Left cardiac atrium (tissue), 4 donors: ENCODE measurements at regions not wholly inside any gene's neighbourhood (a gene's known extent, or its start where the extent isn't known, plus 50 kb on each side); places are given as distances from the start of the nearest gene placed in this dataset.

Experiments used
- ATAC-seq, 2 donors: fragments of 200-7000 bp; cut with Tn5 transposase; one replicate each; pipeline ENCODE4 v1.9.1; 2020; ENCODE audit warnings: mild to moderate bottlenecking in 2 of 2, moderate library complexity in 2 of 2
- DNase-seq: peaks from one replicate; pipeline ENCODE4 v3.0.0-alpha.2; 2020
- intact Hi-C, 2 donors: fragments of 100-400 bp; cut with DNase I; formaldehyde crosslinking; loops; one replicate each; pipeline versions ENCODE4 v1.14.1 to v1.15.1; 2022 to 2023
- donor health status: DM: no; HTN: yes; CAD: no.
- donor health status: DM: no; HTN: yes; CAD: no; lungs with severe emphysema.
- donor health status: DM: yes; HTN: yes; CAD: no.
- donor health status: Dilated cardiomyopathy.

- no peak for DNase-seq
- no peak for ATAC-seq
- intact Hi-C loops, result no loop called here
Measured at GRCh38 chr11:88406876-88407275, 69.3 kb upstream of the CTSC start.

GRCh38 chr11:88405853-88406252, 68.3 kb upstream of the CTSC start:
- DNase-seq (no peak), ATAC-seq (no peak)
- intact Hi-C loops, result no loop called here

GRCh38 chr11:88404932-88405710, 67.6 kb upstream of the CTSC start:
- intact Hi-C loops, result no loop called here
- no peak for DNase-seq
- no peak for ATAC-seq

GRCh38 chr11:88404391-88404790, 66.9 kb upstream of the CTSC start:
- ATAC-seq (no peak), DNase-seq (no peak)

GRCh38 chr11:88402784-88403183, 65.2 kb upstream of the CTSC start:
- intact Hi-C loops, result no loop called here
- no peak for ATAC-seq

More at GRCh38 chr11:88404391-88404790, 66.9 kb upstream of the CTSC start:
- intact Hi-C loops, result no loop called here

GRCh38 chr11:88402192-88402715, 64.7 kb upstream of the CTSC start:
- ATAC-seq (peak in 1 of 2 donors; percentile 75), DNase-seq (no peak)
- intact Hi-C loops, result no loop called here

More at GRCh38 chr11:88402784-88403183, 65.2 kb upstream of the CTSC start:
- no peak for DNase-seq

GRCh38 chr11:88398791-88399570, 61.4 kb upstream of the CTSC start:
- DNase-seq (no peak), ATAC-seq (no peak)
- intact Hi-C loops, result no loop called here

- DNase-seq (no peak), ATAC-seq (peak in 1 of 2 donors; percentile 58)
- intact Hi-C loops, result no loop called here
Measured at GRCh38 chr11:88398372-88398771, 60.8 kb upstream of the CTSC start.

GRCh38 chr11:88390254-88390653, 52.7 kb upstream of the CTSC start:
- intact Hi-C loops, result no loop called here
- DNase-seq (no peak), ATAC-seq (no peak)

- intact Hi-C loops, result no loop called here
- no peak for ATAC-seq
- DNase-seq, result no peak
Measured at GRCh38 chr11:88387957-88388356, 50.4 kb upstream of the CTSC start.
